DMS53 treated with DMSO at 0.1 percent for 48 hours (cell line): ENCODE measurements at regions not wholly inside any gene's neighbourhood (a gene's known extent, or its start where the extent isn't known, plus 50 kb on each side); places are given as distances from the start of the nearest gene placed in this dataset.

ENCODE experiments used
- DNase-seq: peaks from one replicate; lab custom pipeline; 2025; ENCODE audit not compliant: unreplicated experiment; lab: John Stamatoyannopoulos, UW

DNA sequence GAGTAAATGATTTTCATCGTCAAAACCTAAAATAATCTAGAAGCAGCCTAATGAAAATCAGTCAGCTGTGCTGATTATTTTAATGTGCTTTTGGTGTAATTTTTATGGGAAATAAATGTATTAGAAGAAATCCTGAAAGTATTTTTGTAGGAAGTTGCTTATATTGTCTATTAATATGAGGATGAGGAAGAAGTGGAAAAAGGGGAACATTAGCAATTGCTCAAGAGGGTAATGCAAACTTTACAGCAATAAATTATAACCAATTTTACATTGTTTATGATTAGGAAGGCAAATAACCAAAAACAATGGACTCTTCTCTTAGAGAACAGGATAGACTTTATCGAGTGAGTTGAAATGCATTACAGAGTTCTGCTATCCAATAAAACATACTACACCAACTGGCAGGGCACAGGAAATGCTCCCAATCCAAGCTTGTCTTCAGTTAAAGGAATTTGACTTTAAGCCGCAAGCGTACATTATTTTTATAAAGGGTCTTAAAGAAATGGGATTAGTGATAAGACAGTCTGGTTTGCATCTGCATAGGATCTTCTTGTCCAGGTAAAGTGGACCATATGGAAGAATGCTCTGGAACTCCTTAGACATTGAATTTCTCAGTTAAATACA is 374.8 kb downstream of the PDGFC start:
- DNase-seq: no peak

DNA sequence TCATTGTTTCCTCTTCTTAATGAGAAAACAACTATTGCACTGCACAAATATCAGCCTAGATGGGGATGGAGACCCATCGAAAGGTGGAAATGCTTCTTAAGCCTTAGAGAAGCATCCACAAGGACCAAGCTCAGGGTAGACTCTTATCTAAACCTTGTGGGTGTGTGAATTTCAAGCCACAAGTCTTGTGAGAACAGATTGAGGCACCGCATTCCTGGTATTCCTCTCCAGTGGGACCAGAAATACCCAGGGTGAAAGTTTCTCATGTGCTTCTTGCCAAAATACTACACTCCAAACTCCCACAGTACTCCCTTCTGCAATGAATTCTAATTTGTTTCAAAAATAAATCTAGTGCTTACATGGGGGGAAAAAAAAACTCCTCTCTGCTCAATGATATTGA is 375.6 kb downstream of the PDGFC start:
- DNase-seq: no peak

DNA sequence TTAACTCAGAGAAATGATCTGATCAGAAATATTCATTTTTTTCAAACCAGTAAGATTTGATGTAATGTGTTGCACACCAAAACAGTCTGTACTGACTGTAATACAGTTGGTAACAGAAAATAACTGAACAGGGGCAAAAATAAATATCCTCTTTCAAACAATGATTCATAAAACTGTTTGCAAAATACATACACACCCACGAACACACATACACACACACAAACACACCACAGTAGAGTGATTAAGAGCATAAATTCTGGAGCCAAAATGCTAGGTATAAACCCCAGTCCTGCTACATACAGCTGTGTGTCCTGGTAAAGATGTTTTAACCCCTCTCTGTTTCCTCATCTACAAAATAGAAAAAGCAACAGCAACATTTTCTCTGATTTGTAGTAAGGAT is 376.6 kb downstream of the PDGFC start:
- DNase-seq: no peak

DNA sequence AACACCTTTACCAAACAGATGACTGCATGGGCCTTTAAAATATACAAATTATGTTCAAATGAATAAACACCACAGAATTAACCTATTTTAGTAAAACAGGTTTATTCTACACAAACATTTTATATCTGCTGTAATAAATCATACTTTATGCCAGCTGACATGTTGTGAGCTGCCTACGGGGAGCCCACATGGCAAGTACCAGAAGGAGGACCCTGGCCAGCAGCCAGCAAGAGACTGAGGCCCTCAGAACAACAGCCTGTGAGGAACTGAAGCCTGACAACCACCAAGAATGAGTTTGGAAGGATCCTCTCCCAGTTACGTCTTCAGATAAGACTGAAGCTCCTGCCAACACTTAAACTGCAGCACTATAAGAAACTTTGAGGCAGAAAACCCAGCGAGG is 377.0 kb downstream of the PDGFC start:
- no peak for DNase-seq

DNA sequence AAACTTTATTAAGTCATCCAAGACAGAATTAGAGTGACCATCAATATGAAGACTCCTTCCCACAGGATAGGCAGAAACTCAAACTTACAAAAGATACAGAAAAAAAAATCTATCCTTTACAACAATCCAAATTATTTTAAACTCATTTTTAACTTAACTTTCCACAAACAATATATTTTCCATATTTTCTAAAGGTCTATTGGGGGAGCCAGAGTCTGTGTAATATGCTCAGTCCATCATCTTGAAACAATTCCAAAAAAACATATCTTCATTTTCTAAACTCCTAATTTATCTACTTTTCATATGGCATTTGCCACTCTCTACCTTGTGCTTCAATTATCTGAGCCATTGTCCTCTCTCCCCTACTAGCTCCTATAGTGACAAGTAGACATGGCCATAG is 378.1 kb downstream of the PDGFC start:
- no peak for DNase-seq

DNA sequence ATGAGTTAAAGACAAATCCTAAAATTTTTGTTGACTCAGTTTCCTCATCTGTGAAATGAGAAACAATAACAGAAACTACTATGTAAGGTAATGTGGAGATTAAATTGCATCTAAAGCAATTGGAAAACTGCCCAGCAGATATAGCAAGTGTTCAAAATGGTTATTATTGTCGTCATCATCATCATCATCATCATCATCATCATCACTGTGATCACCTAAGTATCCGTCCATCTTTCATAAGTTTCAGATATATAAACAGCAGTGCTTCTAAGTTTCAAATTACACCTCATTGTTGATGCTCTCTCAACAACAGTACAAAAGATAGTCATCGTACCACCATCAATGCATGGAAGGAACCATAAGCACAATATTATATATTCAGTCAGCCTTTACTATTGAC is 379.9 kb downstream of the PDGFC start:
- no peak for DNase-seq

DNA sequence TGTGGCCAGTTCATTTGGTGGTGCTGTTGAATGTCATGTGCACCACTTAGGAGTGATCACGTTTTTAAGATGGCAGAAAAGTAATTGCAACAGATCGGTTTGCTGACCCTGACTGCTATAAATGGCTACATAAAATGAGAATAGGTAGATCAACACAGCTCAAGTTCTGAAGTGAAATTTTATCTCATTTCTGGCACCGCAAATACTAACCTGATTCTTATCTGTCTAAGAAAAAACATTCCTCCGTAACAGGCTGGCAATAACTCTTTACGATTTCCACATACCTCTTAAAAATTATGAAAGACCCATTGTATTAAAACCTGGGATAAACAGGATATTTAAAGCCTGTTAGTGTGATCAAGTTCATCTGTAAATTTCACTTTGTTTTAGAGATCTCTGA is 387.5 kb downstream of the PDGFC start:
- DNase-seq: no peak

DNA sequence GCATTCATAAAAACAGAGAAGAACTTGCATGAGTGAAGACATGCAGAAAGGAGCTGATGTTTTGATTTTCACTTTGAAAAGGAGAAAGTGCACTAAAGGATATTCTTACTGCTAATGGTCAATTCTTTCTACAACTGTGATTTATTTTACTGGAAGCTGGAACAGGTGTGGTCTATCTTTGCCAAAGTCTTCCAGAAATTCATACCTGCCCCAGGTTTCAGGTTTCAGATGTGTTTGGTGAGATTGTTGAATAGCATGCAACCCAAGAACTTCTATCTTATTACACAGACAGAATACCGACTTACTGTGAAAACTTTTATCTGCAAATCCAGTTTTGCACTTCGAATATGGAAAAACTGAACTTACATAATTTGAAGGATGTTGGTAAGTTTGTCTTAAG is 388.3 kb downstream of the PDGFC start:
- no peak for DNase-seq

DNA sequence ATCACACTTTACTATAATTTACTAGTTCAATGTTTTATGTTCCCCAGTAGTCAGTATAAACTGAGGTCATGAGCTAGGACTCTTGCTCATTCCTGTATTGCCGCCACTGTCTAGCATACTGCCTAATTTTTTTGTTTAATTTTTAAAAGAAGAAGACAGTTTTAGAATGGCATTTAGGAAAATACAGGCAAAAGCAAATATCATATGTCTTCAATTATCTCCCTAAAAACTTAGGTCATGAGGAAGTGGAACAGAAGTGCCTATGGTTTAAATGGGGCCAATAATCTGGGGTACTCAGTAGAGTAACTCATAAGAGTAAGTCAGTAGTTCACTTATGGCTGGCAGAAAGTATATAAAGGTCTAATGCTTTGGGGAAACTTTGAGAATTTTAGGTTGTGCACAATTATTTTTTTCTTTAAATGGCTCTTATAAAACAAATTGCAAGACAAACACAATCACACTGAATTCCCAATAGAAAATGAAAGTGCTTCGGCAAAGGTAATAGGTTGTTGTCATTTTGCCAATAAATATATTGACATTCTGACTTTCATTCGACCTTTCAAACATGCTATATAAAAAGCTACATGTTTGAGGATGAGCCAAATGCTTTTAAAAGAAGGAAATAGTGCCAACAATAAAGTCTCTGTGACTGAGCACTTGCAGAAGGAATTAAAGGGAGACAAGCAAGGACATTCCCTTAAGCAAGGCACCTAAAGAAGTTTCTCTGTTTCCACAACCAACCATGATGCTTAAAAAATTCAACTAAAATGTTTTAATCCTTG is 390.1 kb downstream of the PDGFC start:
- DNase-seq: no peak

DNA sequence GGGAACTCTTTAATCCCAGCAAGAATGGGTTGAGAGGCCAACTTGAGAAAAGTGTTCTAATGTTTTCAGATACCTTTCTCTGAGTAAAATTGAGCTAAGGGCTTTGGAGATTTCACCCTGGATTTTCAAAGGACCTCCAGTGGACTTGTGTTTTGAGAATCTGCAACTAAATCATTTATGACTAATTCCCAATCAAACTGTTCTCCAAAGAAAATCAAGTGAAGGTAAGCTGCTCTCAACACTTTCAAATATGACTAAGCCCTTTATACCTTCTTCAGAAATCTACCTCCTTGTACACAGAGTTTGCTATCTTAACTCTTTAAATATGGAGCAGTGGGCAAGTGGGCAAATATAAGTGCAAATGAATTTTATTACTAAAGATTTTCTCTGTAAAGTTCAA is 392.9 kb downstream of the PDGFC start:
- DNase-seq: no peak

DNA sequence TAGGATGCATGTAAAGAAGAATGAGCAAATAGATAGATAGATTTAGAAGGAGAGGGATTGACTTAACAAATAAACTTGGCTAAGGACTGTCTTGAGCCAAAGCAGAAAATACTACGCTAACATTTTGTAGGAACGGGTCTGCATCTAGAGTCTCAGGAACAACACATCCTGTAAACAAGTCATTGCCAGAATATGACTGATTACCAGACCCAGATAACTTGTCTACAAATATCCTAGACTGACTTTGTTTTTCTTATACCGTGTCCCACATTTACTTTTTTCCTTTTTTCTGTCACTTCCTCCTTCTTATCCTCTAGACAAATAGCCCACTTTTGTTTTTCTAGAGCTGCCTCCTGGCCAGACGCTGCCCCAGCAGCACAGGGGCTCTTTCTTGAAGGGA is 393.6 kb downstream of the PDGFC start:
- DNase-seq: no peak

DNA sequence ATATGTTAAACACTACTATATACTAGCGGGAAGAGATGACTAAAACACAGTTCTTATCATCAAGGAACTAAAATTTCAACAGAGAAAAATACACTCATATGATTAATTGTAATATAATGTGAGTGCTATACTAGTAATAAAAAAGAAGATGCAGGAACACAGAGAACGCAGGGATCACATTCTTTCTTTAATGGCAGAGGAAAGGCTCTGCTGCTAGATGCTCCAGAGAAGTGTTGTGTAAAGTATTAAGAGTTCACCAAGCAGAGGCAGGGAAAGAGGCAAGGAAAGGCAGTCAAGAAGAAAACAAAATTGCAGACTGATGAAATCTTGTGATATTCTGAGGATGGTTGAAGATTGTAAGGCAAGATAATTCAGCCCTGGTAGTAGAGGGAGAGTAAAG is 394.7 kb downstream of the PDGFC start:
- no peak for DNase-seq

DNA sequence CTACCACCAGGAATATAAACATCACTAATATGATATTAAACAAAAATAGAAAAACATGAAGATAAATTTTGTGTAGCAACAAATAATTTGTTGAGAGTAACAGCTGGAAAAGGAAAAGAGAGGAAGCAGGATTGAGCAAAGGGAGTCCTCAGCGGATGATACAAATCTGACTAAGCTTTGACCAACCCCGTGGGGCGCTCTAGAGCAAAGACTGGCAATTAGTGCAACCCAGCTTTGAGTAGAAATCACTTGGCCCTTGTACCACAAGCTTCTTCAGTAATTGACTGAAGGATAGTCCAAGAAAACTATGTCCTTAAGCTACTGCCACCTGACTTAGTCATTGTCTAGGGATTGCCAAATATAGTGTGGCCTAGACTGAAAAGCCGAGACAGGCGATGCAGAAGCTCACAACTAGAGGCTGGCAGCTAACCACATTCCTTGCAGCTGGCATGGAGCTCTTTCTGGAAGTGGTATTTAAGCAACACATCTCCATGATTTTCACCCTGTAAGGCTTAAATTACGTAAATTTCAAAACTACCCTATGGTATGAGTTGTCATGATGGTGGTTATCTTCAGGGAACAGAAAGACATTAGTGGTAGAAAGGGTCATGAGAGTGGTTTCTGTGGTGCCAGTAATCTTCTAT is 396.0 kb downstream of the PDGFC start:
- no peak for DNase-seq

DNA sequence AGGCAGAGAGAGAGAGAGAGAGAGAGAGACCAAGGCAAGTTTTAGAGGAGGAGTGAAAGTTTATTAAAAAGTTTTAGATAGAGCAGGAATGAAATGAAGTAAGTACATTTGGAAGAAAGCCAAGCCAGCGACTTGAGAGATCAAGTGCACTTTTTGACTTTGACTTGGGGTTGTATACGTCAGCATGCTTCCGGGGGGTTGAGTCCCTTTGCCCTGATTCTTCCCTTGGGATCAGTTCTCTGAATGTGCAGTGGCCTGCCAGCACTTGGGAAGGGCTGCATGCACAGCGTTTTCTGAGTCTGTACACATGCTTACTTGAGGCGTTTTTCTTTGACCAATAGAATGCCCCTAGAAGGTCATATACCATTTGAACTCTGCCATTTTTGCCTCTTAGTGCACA is 400.5 kb downstream of the PDGFC start:
- no peak for DNase-seq

DNA sequence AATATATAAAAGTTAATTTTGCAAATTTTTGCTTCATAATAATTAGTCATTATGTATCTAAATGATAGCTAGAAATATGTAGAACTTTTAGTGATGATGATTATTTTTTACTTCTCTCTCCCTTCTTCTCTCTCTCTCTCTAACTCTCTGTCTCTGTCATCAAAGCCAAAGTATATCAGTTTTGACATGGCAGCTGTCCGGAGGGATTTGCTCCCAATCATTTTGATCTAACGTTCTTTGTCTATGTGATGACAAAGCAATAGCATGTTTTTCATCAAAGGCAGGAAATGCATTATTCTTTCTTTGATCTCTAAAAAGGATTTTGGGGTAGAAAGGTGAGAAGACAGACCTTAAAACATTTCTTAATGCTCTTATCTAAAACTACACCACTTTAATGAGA is 402.1 kb downstream of the PDGFC start:
- no peak for DNase-seq

DNA sequence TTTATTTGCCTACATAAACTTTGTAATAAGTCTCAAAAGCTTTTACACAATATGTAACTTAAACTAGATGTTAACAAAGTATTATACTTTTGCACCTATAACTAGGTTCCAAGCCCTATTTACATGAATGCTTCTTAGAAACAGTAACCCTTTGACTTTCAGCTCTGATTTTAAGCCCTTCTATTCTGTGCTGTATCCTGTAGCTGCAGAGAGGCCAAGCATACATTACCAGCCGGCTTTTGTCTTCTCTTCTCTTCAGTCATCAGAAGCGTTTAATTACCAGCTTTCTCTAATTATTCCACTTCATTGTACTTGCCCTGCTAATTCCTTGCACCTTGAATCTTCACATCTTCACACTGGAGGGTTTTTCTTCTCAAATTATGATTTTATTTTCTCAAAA is 403.1 kb downstream of the PDGFC start:
- no peak for DNase-seq

DNA sequence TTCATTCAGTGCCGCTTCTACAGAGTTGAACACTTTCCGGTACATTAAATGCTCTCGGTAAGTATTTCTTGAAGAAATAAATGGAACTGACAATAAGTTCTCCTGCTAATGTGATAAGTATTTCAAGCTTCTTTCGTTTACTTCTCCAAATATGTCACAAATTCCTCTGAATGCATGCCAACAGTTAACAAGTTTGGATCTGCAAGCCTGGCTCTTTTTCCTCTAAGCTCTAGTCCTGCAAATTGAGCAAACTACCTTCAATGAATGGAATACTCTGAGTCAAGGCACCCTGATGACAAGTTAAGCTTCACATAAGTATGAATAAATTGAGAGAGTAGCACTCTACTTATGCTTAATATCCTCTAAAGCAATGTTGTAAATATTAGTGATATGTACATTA is 403.6 kb downstream of the PDGFC start:
- DNase-seq: no peak

DNA sequence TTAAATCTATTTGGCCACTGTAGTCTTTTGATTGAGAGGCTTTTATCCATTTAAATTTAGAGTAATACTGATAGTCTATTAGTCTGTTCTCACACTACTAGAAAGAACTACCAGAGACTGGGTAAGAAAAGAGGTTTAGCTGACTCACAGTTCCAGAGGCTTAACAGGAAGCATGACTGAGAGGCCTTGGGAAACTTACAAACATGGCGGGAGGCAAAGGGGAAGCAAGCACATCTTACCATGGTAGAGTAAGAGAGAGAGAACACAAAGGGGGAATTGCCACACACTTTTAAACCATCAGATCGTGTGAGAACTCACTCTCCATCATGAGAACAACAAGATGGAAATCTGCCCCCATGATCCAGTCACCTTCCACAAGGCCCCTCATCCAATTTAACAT is 410.9 kb downstream of the PDGFC start:
- peak; percentile 64 for DNase-seq

DNA sequence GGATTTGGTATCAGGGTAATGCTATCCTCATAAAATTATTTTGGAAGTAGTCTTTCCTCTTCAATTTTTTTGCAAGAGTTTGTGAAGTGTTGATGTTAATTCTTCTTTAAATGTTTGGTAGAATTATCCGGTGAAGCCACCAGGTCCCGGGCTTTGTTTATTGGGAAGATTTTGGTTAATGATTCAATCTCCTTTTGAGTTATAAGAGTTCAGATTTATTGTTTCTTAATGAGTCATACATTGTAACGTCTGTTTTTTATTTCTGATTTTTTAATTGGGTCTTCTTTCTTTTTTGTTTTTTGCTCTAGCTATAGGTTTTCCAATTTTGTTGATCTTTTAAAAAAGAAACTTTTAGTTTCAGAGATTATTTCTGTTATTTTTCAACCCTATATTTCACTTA is 412.3 kb downstream of the PDGFC start:
- no peak for DNase-seq

DNA sequence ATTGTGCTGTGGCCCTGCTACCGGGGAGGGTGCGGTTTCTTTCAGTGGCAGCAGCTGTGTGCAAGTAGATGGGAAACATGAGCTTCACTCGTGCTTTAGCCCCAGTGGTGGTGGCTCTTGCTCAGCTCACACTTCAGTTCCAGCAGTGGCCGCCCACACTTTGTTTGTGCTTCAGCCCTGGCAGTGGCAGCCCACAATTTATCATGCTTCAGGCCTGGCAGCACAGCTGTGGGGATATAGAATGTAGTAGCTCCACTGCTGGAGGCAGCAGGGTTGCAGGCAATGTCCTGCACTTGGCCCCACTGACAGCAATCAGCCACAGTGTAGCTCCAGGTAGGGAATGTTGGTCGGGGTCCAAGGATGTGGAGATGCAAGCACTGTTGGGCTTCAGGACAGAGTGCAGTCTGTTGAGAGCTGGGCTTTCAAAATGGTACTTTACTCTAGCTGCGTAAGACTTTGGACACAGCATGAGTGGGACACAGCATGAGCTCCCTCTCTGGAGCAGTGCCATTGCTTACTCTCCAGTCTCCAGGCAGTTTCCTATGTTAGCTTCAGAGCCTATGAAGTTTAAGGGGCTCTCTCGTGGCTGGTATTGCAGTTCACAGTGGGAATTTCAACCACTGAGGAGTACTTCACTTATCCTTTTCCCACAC is 413.1 kb downstream of the PDGFC start:
- no peak for DNase-seq

DNA sequence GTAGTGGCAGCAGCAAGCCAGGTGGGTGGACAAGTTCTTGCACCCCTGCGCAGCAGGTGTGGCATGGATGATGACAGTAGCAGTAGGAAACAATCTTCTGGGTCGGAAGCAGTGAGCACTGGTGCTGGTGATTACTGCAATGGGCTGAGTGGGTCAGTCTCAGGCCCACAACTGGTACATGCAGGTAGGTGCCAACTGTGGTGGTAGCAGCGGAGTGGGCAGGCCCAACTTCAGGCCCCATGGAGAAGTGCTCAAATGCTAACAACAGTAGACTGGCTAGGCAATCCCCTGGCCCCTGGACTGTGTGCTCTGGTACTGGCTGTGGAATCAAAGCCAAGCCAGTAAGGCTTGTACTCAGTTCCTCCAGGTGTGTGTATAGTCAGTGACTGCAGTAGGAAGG is 413.7 kb downstream of the PDGFC start:
- DNase-seq: no peak

DNA sequence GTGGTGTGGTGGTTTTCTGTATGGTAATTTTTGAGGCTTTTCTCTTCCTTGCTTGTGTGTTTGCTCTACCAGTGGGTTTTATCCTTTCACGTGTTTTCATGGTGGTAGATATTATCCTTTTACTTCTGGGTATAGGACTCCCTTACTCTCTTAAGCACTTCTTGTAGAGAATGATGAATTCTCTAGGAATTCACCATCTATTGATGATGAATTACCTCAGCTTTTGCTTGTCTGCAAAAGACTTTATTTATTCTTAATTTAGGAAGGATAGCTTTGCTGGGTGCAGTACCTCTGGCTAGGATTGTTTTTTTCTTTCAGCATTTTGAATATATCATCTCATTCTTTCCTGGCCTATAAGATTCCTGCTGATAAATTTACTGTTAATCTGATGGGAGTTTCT is 415.3 kb downstream of the PDGFC start:
- DNase-seq: no peak
